Fibroblast of lung (primary cell): ENCODE measurements at regions not wholly inside any gene's neighbourhood (a gene's known extent, or its start where the extent isn't known, plus 50 kb on each side); places are given as distances from the start of the nearest gene placed in this dataset.
"Not testable (repeated sequence)": the region's sequence is repeated elsewhere in the genome, so short reads cannot be mapped to it uniquely, and the experiment has no call there.

Experiments
- DNase-seq, 2 donors: peaks; one replicate each; pipeline versions ENCODE4 v3.0.0 to v3.0.0-alpha.2; 2010; ENCODE audit warnings: low read depth in 2 of 2
- H2AFZ ChIP-seq: 2 replicates; pipeline ENCODE4 v1.5.1; 2012; ENCODE audit warnings: low read length, control low read depth, inconsistent platforms
- H3K27ac ChIP-seq: 2 replicates; pipeline ENCODE4 v1.5.1; 2011; ENCODE audit warnings: low read length, control low read depth; ENCODE audit not compliant: insufficient read depth
- H3K27me3 ChIP-seq: 2 replicates; pipeline ENCODE4 v1.5.1; 2011; ENCODE audit warnings: mild to moderate bottlenecking, low read length; ENCODE audit not compliant: control insufficient read depth, insufficient read depth
- H3K36me3 ChIP-seq: 2 replicates; pipeline ENCODE4 v1.5.1; 2011; ENCODE audit warnings: low read length; ENCODE audit not compliant: control insufficient read depth, insufficient read depth
- H3K4me1 ChIP-seq: 2 replicates; pipeline ENCODE4 v1.5.1; 2011; ENCODE audit warnings: low read length; ENCODE audit not compliant: control insufficient read depth, insufficient read depth; ENCODE audit errors: extremely low read depth
- H3K4me2 ChIP-seq: 2 replicates; pipeline ENCODE4 v1.5.1; 2011; ENCODE audit warnings: low read length, control low read depth; ENCODE audit not compliant: insufficient read depth; ENCODE audit errors: extremely low read depth
- H3K4me3 ChIP-seq, 4 experiments: fragments of 200-600 bp in 1 of 4; sonication (generic) in 1 of 4; replicated peaks in 1 of 4; 2 replicates each; pipeline ENCODE4 v1.5.1; 2011 to 2016; ENCODE audit warnings: low read length in 4 of 4, low read depth in 3 of 4, mild to moderate bottlenecking in 3 of 4, control low read depth in 2 of 4, inconsistent platforms in 1 of 4, mixed read lengths in 1 of 4; ENCODE audit not compliant: insufficient read depth in 1 of 4; ENCODE audit errors: control extremely low read depth in 1 of 4
- H3K79me2 ChIP-seq: 2 replicates; pipeline ENCODE4 v1.5.1; 2012; ENCODE audit warnings: mild to moderate bottlenecking, low read length, inconsistent platforms; ENCODE audit not compliant: control insufficient read depth, insufficient read depth
- H3K9ac ChIP-seq: 2 replicates; pipeline ENCODE4 v1.5.1; 2011; ENCODE audit warnings: mild to moderate bottlenecking, low read length, control low read depth; ENCODE audit not compliant: insufficient read depth
- H3K9me3 ChIP-seq: 2 replicates; pipeline ENCODE4 v1.5.1; 2012; ENCODE audit warnings: low read depth, low read length; ENCODE audit not compliant: control insufficient read depth, insufficient read depth
- H4K20me1 ChIP-seq: 2 replicates; pipeline ENCODE4 v1.5.1; 2011; ENCODE audit warnings: low read length; ENCODE audit not compliant: control insufficient read depth, insufficient read depth; ENCODE audit errors: extremely low read depth
- EZH2 ChIP-seq: IDR thresholded peaks from 2 replicates; pipeline ENCODE4 v1.5.1; 2012; ENCODE audit warnings: low read length, control low read depth, mild to moderate bottlenecking; ENCODE audit errors: missing control alignments
- TF ChIP-seq, protein P1 (sequence below), 2 donors: IDR thresholded peaks in 1 of 2; conservative IDR thresholded peaks in 1 of 2; 1 replicate in 1 of 2; 2 replicates in 1 of 2; pipeline ENCODE4 v1.5.1; 2011 to 2012; ENCODE audit warnings: low read length in 2 of 2, control low read depth in 1 of 2, inconsistent platforms in 1 of 2, low read depth in 1 of 2, mild to moderate bottlenecking in 1 of 2

DNA sequence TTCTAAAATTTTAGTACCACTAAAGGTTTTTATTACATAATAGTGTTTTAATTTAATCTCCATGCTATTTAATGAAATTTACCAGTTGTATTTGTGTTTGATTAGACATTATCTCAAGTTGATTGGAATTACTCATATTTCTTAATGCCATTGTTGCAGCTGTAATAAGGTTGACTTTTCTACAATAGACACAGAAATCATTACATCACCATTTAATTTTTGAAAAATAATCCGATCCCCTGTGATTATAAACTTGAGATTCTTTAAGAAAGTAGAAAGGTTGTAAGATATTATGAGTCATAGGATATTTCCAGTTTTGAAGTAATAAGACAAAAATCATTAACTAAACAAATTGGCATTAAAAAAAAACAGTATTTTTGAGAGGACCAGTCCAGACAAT is 161.4 kb downstream of the PRL start:
- no peak overlapping the region for H3K27ac ChIP-seq
- no peaks in the 10 kb centered on the region for H3K79me2 ChIP-seq
- H3K27me3 ChIP-seq = no peaks in the 10 kb centered on the region
- no peak overlapping the region for H3K4me3 ChIP-seq
- no peak overlapping the region for H3K9ac ChIP-seq
- no peak for DNase-seq
- H4K20me1 ChIP-seq = no peaks in the 10 kb centered on the region
- no peak overlapping the region for H2AFZ ChIP-seq
- H3K4me1 ChIP-seq = no peaks in the 10 kb centered on the region
- H3K4me2 ChIP-seq = no peak overlapping the region
- TF ChIP-seq EZH2 = no peak
- TF ChIP-seq, protein P1, sequence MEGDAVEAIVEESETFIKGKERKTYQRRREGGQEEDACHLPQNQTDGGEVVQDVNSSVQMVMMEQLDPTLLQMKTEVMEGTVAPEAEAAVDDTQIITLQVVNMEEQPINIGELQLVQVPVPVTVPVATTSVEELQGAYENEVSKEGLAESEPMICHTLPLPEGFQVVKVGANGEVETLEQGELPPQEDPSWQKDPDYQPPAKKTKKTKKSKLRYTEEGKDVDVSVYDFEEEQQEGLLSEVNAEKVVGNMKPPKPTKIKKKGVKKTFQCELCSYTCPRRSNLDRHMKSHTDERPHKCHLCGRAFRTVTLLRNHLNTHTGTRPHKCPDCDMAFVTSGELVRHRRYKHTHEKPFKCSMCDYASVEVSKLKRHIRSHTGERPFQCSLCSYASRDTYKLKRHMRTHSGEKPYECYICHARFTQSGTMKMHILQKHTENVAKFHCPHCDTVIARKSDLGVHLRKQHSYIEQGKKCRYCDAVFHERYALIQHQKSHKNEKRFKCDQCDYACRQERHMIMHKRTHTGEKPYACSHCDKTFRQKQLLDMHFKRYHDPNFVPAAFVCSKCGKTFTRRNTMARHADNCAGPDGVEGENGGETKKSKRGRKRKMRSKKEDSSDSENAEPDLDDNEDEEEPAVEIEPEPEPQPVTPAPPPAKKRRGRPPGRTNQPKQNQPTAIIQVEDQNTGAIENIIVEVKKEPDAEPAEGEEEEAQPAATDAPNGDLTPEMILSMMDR (conservative IDR thresholded peaks at IDR 0.05 in 1 of 2, IDR thresholded peaks at IDR 0.05 in 1 of 2; ENCODE audit: low read depth in 1 of 2, low read length in 2 of 2) = no peak
- H3K36me3 ChIP-seq = no peaks in the 10 kb centered on the region
- no peaks in the 10 kb centered on the region for H3K9me3 ChIP-seq

DNA sequence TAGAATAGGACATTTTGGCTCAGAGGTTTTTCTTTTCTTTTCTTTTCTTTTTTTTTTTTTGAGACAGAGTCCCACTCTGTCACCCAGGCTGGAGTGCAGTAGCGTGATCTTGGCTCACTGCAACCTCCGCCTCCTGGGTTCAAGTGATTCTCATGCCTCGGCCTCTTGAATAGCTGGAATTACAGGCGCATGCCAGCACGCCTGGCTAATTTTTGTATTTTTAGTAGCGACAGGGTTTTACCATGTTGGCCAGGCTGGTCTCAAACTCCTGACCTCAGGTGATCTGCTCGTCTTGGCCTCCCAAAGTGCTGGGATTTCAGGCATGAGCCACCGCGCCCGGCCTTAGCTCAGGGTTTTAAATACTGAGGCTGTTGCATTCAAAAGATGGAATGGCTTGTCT is 156.1 kb downstream of the PRL start:
- not testable (repeated sequence) for H2AFZ ChIP-seq, H3K9ac ChIP-seq, H3K79me2 ChIP-seq, H3K27ac ChIP-seq, H3K27me3 ChIP-seq, H4K20me1 ChIP-seq, H3K9me3 ChIP-seq, DNase-seq, H3K4me1 ChIP-seq, H3K4me2 ChIP-seq, H3K4me3 ChIP-seq, H3K36me3 ChIP-seq

DNA sequence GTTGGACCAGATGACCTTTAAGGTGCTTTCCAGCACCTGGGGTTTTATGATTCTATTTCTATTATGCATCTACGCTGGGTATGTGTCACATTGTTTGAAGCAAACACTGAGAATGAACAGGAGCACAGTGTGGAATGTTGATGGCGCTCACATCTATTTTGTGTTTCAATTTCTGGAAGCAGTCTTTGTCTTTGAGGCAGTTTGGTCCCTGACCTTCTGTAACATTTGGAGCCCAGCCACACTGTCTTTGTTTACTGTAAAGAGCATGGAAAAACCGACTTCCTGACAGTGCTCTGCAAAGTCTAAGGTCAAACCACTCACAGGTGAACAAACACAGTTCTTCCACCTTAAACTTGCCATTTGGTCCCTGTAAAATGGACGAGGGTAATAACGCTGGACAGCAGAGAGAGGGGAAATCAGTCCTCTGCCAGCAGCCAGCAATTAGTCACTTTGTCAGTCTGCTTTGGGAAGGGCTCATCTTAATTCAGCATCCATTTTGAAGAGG is 155.5 kb downstream of the PRL start:
- H3K27ac ChIP-seq = no peak overlapping the region
- no peaks in the 10 kb centered on the region for H3K4me1 ChIP-seq
- TF ChIP-seq, protein P1 (conservative IDR thresholded peaks at IDR 0.05 in 1 of 2, IDR thresholded peaks at IDR 0.05 in 1 of 2; ENCODE audit: low read depth in 1 of 2, low read length in 2 of 2) = no peak
- no peak for TF ChIP-seq EZH2
- no peaks in the 10 kb centered on the region for H4K20me1 ChIP-seq
- H3K4me2 ChIP-seq = no peak overlapping the region
- no peaks in the 10 kb centered on the region for H3K27me3 ChIP-seq
- no peaks in the 10 kb centered on the region for H3K79me2 ChIP-seq
- H3K9me3 ChIP-seq = no peaks in the 10 kb centered on the region
- H2AFZ ChIP-seq = no peak overlapping the region
- no peak overlapping the region for H3K9ac ChIP-seq
- DNase-seq = peak in 1 of 2 donors; percentile 78
- no peak overlapping the region for H3K4me3 ChIP-seq
- H3K36me3 ChIP-seq = no peaks in the 10 kb centered on the region
